ENCODE measurements at regions not wholly inside any gene's neighbourhood (a gene's known extent, or its start where the extent isn't known, plus 50 kb on each side); places are given as distances from the start of the nearest gene placed in this dataset.

- TF ChIP-seq CTCF (IDR thresholded peaks at IDR 0.05; ENCODE audit: insufficient read depth, low read length), result no peak
- no peak overlapping the region for H3K4me3 ChIP-seq (ENCODE audit: low read depth, low read length)
- no peak for DNase-seq (ENCODE audit: low read depth)
These were observed 135.1 kb upstream of the PIK3R1 start for GRCh38 chr5:68080282-68081050.

- DNase-seq (ENCODE audit: low read depth), result no peak
- no peak for TF ChIP-seq CTCF (IDR thresholded peaks at IDR 0.05; ENCODE audit: insufficient read depth, low read length)
- no peak overlapping the region for H3K4me3 ChIP-seq (ENCODE audit: low read depth, low read length)
These were observed 138.1 kb upstream of the PIK3R1 start for GRCh38 chr5:68077349-68077894.

GRCh38 chr5:68074633-68075032 is 140.9 kb upstream of the PIK3R1 start:
- TF ChIP-seq CTCF (IDR thresholded peaks at IDR 0.05; ENCODE audit: insufficient read depth, low read length), result no peak
- H3K4me3 ChIP-seq (ENCODE audit: low read depth, low read length), result no peak overlapping the region
- DNase-seq (ENCODE audit: low read depth), result no peak

- TF ChIP-seq CTCF (IDR thresholded peaks at IDR 0.05; ENCODE audit: insufficient read depth, low read length), result no peak
- DNase-seq (ENCODE audit: low read depth), result peak; percentile 12
- no peak overlapping the region for H3K4me3 ChIP-seq (ENCODE audit: low read depth, low read length)
These were observed 141.4 kb upstream of the PIK3R1 start for GRCh38 chr5:68074048-68074632.

GRCh38 chr5:68071736-68072135 is 143.8 kb upstream of the PIK3R1 start:
- no peak for TF ChIP-seq CTCF (IDR thresholded peaks at IDR 0.05; ENCODE audit: insufficient read depth, low read length)
- H3K4me3 ChIP-seq (ENCODE audit: low read depth, low read length), result no peak overlapping the region
- DNase-seq (ENCODE audit: low read depth), result peak; percentile 44

- H3K4me3 ChIP-seq (ENCODE audit: low read depth, low read length), result no peak overlapping the region
- DNase-seq (ENCODE audit: low read depth), result peak; percentile 16
- no peak for TF ChIP-seq CTCF (IDR thresholded peaks at IDR 0.05; ENCODE audit: insufficient read depth, low read length)
These were observed 144.3 kb upstream of the PIK3R1 start for GRCh38 chr5:68071282-68071632.

All from fibroblast of the aortic adventitia (primary cell).